CD4-positive, CD25-positive, alpha-beta regulatory T cell (primary cell): ENCODE measurements at regions not wholly inside any gene's neighbourhood (a gene's known extent, or its start where the extent isn't known, plus 50 kb on each side); places are given as distances from the start of the nearest gene placed in this dataset.

Experiments
- ATAC-seq, 2 donors: fragments of 150-1000 bp; cut with Tn5 transposase; one replicate each; pipeline ENCODE4 v1.10.0; 2021; ENCODE audit warnings: low read depth in 2 of 2, moderate number of reproducible peaks in 2 of 2, moderate library complexity in 1 of 2
- DNase-seq, 3 donors: peaks; one replicate each; pipeline versions ENCODE4 v3.0.0 to v3.0.0-alpha.2; 2012 to 2022; ENCODE audit warnings: mixed read lengths in 1 of 3
- H3K27ac ChIP-seq: one replicate; pipeline ENCODE4 v1.7.0; 2013; ENCODE audit warnings: mild to moderate bottlenecking, low read length; ENCODE audit not compliant: insufficient read depth, poor library complexity, severe bottlenecking
- H3K27me3 ChIP-seq: one replicate; pipeline ENCODE4 v1.7.0; 2013; ENCODE audit warnings: low read length; ENCODE audit not compliant: control insufficient read depth, insufficient read depth
- H3K36me3 ChIP-seq: one replicate; pipeline ENCODE4 v1.7.0; 2013; ENCODE audit warnings: mild to moderate bottlenecking, low read length, moderate library complexity; ENCODE audit not compliant: control insufficient read depth, insufficient read depth
- H3K4me1 ChIP-seq: 2 replicates; pipeline ENCODE4 v1.7.0; 2013; ENCODE audit warnings: mild to moderate bottlenecking, low read length; ENCODE audit not compliant: insufficient read depth, control insufficient read depth, poor library complexity, severe bottlenecking
- H3K4me3 ChIP-seq: one replicate; pipeline ENCODE4 v1.7.0; 2013; ENCODE audit warnings: low read depth, mild to moderate bottlenecking, low read length, moderate library complexity
- H3K9me3 ChIP-seq, 2 experiments: 1 replicate in 1 of 2; 2 replicates in 1 of 2; pipeline ENCODE4 v1.7.0; 2013; ENCODE audit warnings: low read length in 2 of 2, mild to moderate bottlenecking in 1 of 2, moderate library complexity in 1 of 2; ENCODE audit not compliant: control insufficient read depth in 2 of 2
- H3K27ac Mint-ChIP-seq, 3 donors: one replicate each; pipeline ENCODE4 v1.8.0; 2020 to 2022; ENCODE audit warnings: mild to moderate bottlenecking in 3 of 3, mixed read lengths in 3 of 3, moderate library complexity in 2 of 3
- H3K27me3 Mint-ChIP-seq: one replicate; pipeline ENCODE4 v1.8.0; 2022; ENCODE audit warnings: mild to moderate bottlenecking, mixed read lengths
- H3K36me3 Mint-ChIP-seq: one replicate; pipeline ENCODE4 v1.8.0; 2020; ENCODE audit warnings: mixed read lengths
- H3K4me1 Mint-ChIP-seq, 4 donors: one replicate each; pipeline ENCODE4 v1.8.0; 2020 to 2022; ENCODE audit warnings: mixed read lengths in 4 of 4, mild to moderate bottlenecking in 1 of 4
- H3K4me3 Mint-ChIP-seq, 4 donors: one replicate each; pipeline ENCODE4 v1.8.0; 2020 to 2022; ENCODE audit warnings: mild to moderate bottlenecking in 4 of 4, mixed read lengths in 4 of 4, moderate library complexity in 3 of 4
- H3K9me3 Mint-ChIP-seq, 7 donors: one replicate each; pipeline ENCODE4 v1.8.0; 2020 to 2022; ENCODE audit warnings: mixed read lengths in 7 of 7, mild to moderate bottlenecking in 3 of 7, moderate library complexity in 2 of 7

GRCh38 chr13:34570698-34571353, 371.2 kb upstream of the NBEA start:
- no peaks in the 10 kb centered on the region for H3K4me1 ChIP-seq
- Mint-ChIP-seq H3K9me3 (peaks cover 0 to 16% (median 3%) of the 10 kb centered on the region in 7 donors), H3K27ac (no peak overlapping the region), H3K4me1 (no peaks in the 10 kb centered on the region), H3K4me3 (no peak overlapping the region), H3K36me3 (no peaks in the 10 kb centered on the region), H3K27me3 (no peaks in the 10 kb centered on the region)
- DNase-seq (no peak), ATAC-seq (no peak)
- no peaks in the 10 kb centered on the region for H3K9me3 ChIP-seq
- no peaks in the 10 kb centered on the region for H3K27me3 ChIP-seq
- no peaks in the 10 kb centered on the region for H3K36me3 ChIP-seq
- no peak overlapping the region for H3K27ac ChIP-seq
- H3K4me3 ChIP-seq = no peak overlapping the region

GRCh38 chr13:34571716-34572115, 370.4 kb upstream of the NBEA start:
- H3K4me3 ChIP-seq = no peak overlapping the region
- H3K9me3 ChIP-seq = no peaks in the 10 kb centered on the region
- H3K9me3 Mint-ChIP-seq = peaks cover 0 to 16% (median 3%) of the 10 kb centered on the region in 7 donors
- H3K27ac Mint-ChIP-seq = no peak overlapping the region
- ATAC-seq (no peak), DNase-seq (no peak)
- H3K4me1 Mint-ChIP-seq = no peaks in the 10 kb centered on the region
- H3K27me3 Mint-ChIP-seq = no peaks in the 10 kb centered on the region
- no peak overlapping the region for H3K4me3 Mint-ChIP-seq
- no peaks in the 10 kb centered on the region for H3K36me3 Mint-ChIP-seq
- no peaks in the 10 kb centered on the region for H3K4me1 ChIP-seq
- H3K27me3 ChIP-seq = no peaks in the 10 kb centered on the region
- no peak overlapping the region for H3K27ac ChIP-seq
- H3K36me3 ChIP-seq = no peaks in the 10 kb centered on the region

GRCh38 chr13:34577051-34577450, 365.0 kb upstream of the NBEA start:
- no peak overlapping the region for H3K27ac ChIP-seq
- H3K36me3 ChIP-seq = no peaks in the 10 kb centered on the region
- H3K9me3 Mint-ChIP-seq = peaks cover 0 to 8% (median 3%) of the 10 kb centered on the region in 7 donors
- no peak overlapping the region for H3K4me3 ChIP-seq
- no peak overlapping the region for H3K4me3 Mint-ChIP-seq
- ATAC-seq (no peak), DNase-seq (no peak)
- H3K4me1 Mint-ChIP-seq = no peaks in the 10 kb centered on the region
- H3K4me1 ChIP-seq = no peaks in the 10 kb centered on the region
- no peaks in the 10 kb centered on the region for H3K27me3 Mint-ChIP-seq
- no peak overlapping the region for H3K27ac Mint-ChIP-seq
- H3K9me3 ChIP-seq = no peaks in the 10 kb centered on the region
- H3K36me3 Mint-ChIP-seq = no peaks in the 10 kb centered on the region
- H3K27me3 ChIP-seq = no peaks in the 10 kb centered on the region

- Mint-ChIP-seq H3K4me3 (no peak overlapping the region), H3K27ac (no peak overlapping the region), H3K27me3 (no peaks in the 10 kb centered on the region), H3K36me3 (no peaks in the 10 kb centered on the region), H3K9me3 (peaks cover 0 to 8% (median 4%) of the 10 kb centered on the region in 7 donors), H3K4me1 (no peaks in the 10 kb centered on the region)
- Histone ChIP-seq H3K9me3 (no peaks in the 10 kb centered on the region), H3K4me1 (no peaks in the 10 kb centered on the region), H3K4me3 (no peak overlapping the region), H3K27me3 (no peaks in the 10 kb centered on the region), H3K27ac (no peak overlapping the region), H3K36me3 (no peaks in the 10 kb centered on the region)
- no peak for DNase-seq
- no peak for ATAC-seq
Measured at GRCh38 chr13:34578471-34578870, 363.6 kb upstream of the NBEA start.

GRCh38 chr13:34578917-34579316, 363.2 kb upstream of the NBEA start:
- Histone ChIP-seq H3K36me3 (no peaks in the 10 kb centered on the region), H3K9me3 (no peaks in the 10 kb centered on the region), H3K4me1 (no peaks in the 10 kb centered on the region), H3K27me3 (no peaks in the 10 kb centered on the region), H3K27ac (no peak overlapping the region), H3K4me3 (no peak overlapping the region)
- no peaks in the 10 kb centered on the region for H3K36me3 Mint-ChIP-seq
- peaks cover 0 to 8% (median 4%) of the 10 kb centered on the region in 7 donors for H3K9me3 Mint-ChIP-seq
- no peaks in the 10 kb centered on the region for H3K27me3 Mint-ChIP-seq
- H3K27ac Mint-ChIP-seq = no peak overlapping the region
- DNase-seq = no peak
- no peak for ATAC-seq
- H3K4me1 Mint-ChIP-seq = no peaks in the 10 kb centered on the region
- H3K4me3 Mint-ChIP-seq = no peak overlapping the region

- peaks cover 1 to 13% (median 8%) of the 10 kb centered on the region in 7 donors for H3K9me3 Mint-ChIP-seq
- Histone ChIP-seq H3K27me3 (no peaks in the 10 kb centered on the region), H3K4me1 (no peaks in the 10 kb centered on the region), H3K36me3 (no peaks in the 10 kb centered on the region), H3K9me3 (no peaks in the 10 kb centered on the region), H3K27ac (no peak overlapping the region), H3K4me3 (no peak overlapping the region)
- H3K36me3 Mint-ChIP-seq = no peaks in the 10 kb centered on the region
- no peak overlapping the region for H3K4me3 Mint-ChIP-seq
- no peaks in the 10 kb centered on the region for H3K4me1 Mint-ChIP-seq
- no peak overlapping the region for H3K27ac Mint-ChIP-seq
- ATAC-seq (no peak), DNase-seq (no peak)
- no peaks in the 10 kb centered on the region for H3K27me3 Mint-ChIP-seq
Measured at GRCh38 chr13:34583181-34583580, 358.9 kb upstream of the NBEA start.

GRCh38 chr13:34587576-34587975, 354.5 kb upstream of the NBEA start:
- Mint-ChIP-seq H3K4me3 (no peak overlapping the region), H3K36me3 (no peaks in the 10 kb centered on the region), H3K27ac (no peak overlapping the region), H3K9me3 (peaks cover 0 to 11% (median 6%) of the 10 kb centered on the region in 7 donors), H3K27me3 (no peaks in the 10 kb centered on the region), H3K4me1 (no peaks in the 10 kb centered on the region)
- Histone ChIP-seq H3K27me3 (no peaks in the 10 kb centered on the region), H3K4me3 (no peak overlapping the region), H3K27ac (no peak overlapping the region), H3K4me1 (no peaks in the 10 kb centered on the region), H3K36me3 (no peaks in the 10 kb centered on the region), H3K9me3 (no peaks in the 10 kb centered on the region)
- ATAC-seq (no peak), DNase-seq (no peak)

GRCh38 chr13:34588362-34588761, 353.7 kb upstream of the NBEA start:
- no peak overlapping the region for H3K27ac Mint-ChIP-seq
- no peaks in the 10 kb centered on the region for H3K36me3 Mint-ChIP-seq
- H3K27ac ChIP-seq = no peak overlapping the region
- DNase-seq (no peak), ATAC-seq (no peak)
- H3K4me3 Mint-ChIP-seq = no peak overlapping the region
- no peaks in the 10 kb centered on the region for H3K27me3 Mint-ChIP-seq
- H3K4me1 Mint-ChIP-seq = no peaks in the 10 kb centered on the region
- H3K36me3 ChIP-seq = no peaks in the 10 kb centered on the region
- no peaks in the 10 kb centered on the region for H3K4me1 ChIP-seq
- H3K9me3 ChIP-seq = no peaks in the 10 kb centered on the region
- H3K4me3 ChIP-seq = no peak overlapping the region
- H3K9me3 Mint-ChIP-seq = peaks cover 0 to 11% (median 5%) of the 10 kb centered on the region in 7 donors
- no peaks in the 10 kb centered on the region for H3K27me3 ChIP-seq
